H1 (cell line): ENCODE measurements at regions not wholly inside any gene's neighbourhood (a gene's known extent, or its start where the extent isn't known, plus 50 kb on each side); places are given as distances from the start of the nearest gene placed in this dataset.
"Not testable (repeated sequence)": the region's sequence is repeated elsewhere in the genome, so short reads cannot be mapped to it uniquely, and the experiment has no call there.

Experiments
- CTCF ChIA-PET: fragments of 300-600 bp; sonication (Branson Sonifier 250); formaldehyde crosslinking; loops from one replicate; lab custom pipeline; 2021; ENCODE audit not compliant: partially characterized antibody; lab: Charles Lee
- POLR2A ChIA-PET: fragments of 300-600 bp; sonication (Branson Sonifier 250); formaldehyde crosslinking; loops from one replicate; lab custom pipeline; 2021; ENCODE audit warnings: inconsistent platforms; ENCODE audit not compliant: partially characterized antibody; lab: Charles Lee
- DNase-seq, 2 experiments: peaks; one replicate each; pipeline versions ENCODE4 v3.0.0 to v3.0.0-alpha.2; 2010 to 2022; ENCODE audit warnings: low spot score in 2 of 2, low read depth in 1 of 2, mixed read lengths in 1 of 2
- FAIRE-seq: peaks from 2 replicates; lab custom pipeline; 2011; peaks lifted over from hg19 to GRCh38; lab: Jason Lieb, UNC
- H2AFZ ChIP-seq: 2 replicates; pipeline ENCODE4 v1.8.1; 2012; ENCODE audit warnings: low read length, inconsistent platforms
- H2AK5ac ChIP-seq: 2 replicates; pipeline ENCODE4 v1.6.1; 2013; ENCODE audit warnings: low read depth, low read length
- H2BK120ac ChIP-seq: replicated peaks from 2 replicates; pipeline ENCODE3; 2013; ENCODE audit warnings: low read depth, low read length, inconsistent platforms
- H2BK12ac ChIP-seq: 2 replicates; pipeline ENCODE4 v1.6.1; 2013; ENCODE audit warnings: low read depth, low read length
- H2BK15ac ChIP-seq: 2 replicates; pipeline ENCODE4 v1.6.1; 2013; ENCODE audit warnings: low read length
- H2BK20ac ChIP-seq: 2 replicates; pipeline ENCODE4 v1.6.1; 2013; ENCODE audit warnings: low read length
- H2BK5ac ChIP-seq: 2 replicates; pipeline ENCODE4 v1.6.1; 2013; ENCODE audit warnings: low read depth, low read length
- H3K14ac ChIP-seq: 2 replicates; pipeline ENCODE4 v1.6.1; 2013; ENCODE audit warnings: inconsistent platforms; ENCODE audit not compliant: insufficient read length
- H3K18ac ChIP-seq: 2 replicates; pipeline ENCODE4 v1.6.1; 2013; ENCODE audit warnings: low read length; ENCODE audit errors: extremely low read depth
- H3K23ac ChIP-seq: 2 replicates; pipeline ENCODE4 v1.6.1; 2013; ENCODE audit warnings: inconsistent platforms; ENCODE audit not compliant: insufficient read length
- H3K23me2 ChIP-seq: 2 replicates; pipeline ENCODE4 v1.6.1; 2013; ENCODE audit warnings: low read depth, low read length
- H3K27ac ChIP-seq: 2 replicates; pipeline ENCODE4 v1.6.1; 2011; ENCODE audit warnings: low read depth, low read length, inconsistent platforms
- H3K27me3 ChIP-seq, 4 experiments: replicated peaks in 1 of 4; 1 replicate in 1 of 4; 2 replicates in 3 of 4; pipeline versions ENCODE4 v1.6.1 to v1.8.1; 2011 to 2013; ENCODE audit warnings: low read length in 3 of 4, mild to moderate bottlenecking in 3 of 4, inconsistent platforms in 2 of 4, mixed read lengths in 2 of 4, moderate library complexity in 1 of 4; ENCODE audit not compliant: control insufficient read depth in 3 of 4, insufficient read depth in 3 of 4; ENCODE audit errors: extremely low read depth in 1 of 4
- H3K36me3 ChIP-seq, 4 experiments: 2 replicates each; pipeline versions ENCODE4 v1.6.1 to v1.8.1; 2011 to 2013; ENCODE audit warnings: mild to moderate bottlenecking in 4 of 4, low read length in 3 of 4, moderate library complexity in 2 of 4, control low read depth in 1 of 4, inconsistent platforms in 1 of 4; ENCODE audit not compliant: insufficient read depth in 4 of 4, control insufficient read depth in 2 of 4
- H3K4ac ChIP-seq: replicated peaks from 2 replicates; pipeline ENCODE3; 2013; ENCODE audit warnings: low read length, low read depth, mixed read lengths, inconsistent platforms; ENCODE audit not compliant: insufficient read length
- H3K4me1 ChIP-seq, 4 experiments: replicated peaks in 1 of 4; 1 replicate in 1 of 4; 2 replicates in 3 of 4; pipeline versions ENCODE4 v1.6.1 to v1.8.1; 2011 to 2013; ENCODE audit warnings: low read length in 3 of 4, inconsistent platforms in 2 of 4, mixed read lengths in 1 of 4; ENCODE audit not compliant: insufficient read depth in 4 of 4, control insufficient read depth in 3 of 4
- H3K4me2 ChIP-seq, 2 experiments: 2 replicates each; pipeline versions ENCODE4 v1.6.1 to v1.8.1; 2011 to 2013; ENCODE audit warnings: low read depth in 2 of 2, low read length in 2 of 2, control low read depth in 1 of 2, inconsistent platforms in 1 of 2, mild to moderate bottlenecking in 1 of 2; ENCODE audit not compliant: insufficient read depth in 1 of 2
- H3K4me3 ChIP-seq, 4 experiments: fragments of 200-600, 300-600 bp in 1 of 4; sonication (generic), shearing (Covaris generic), sonication (Bioruptor Twin) in 1 of 4; 2 replicates each; pipeline versions ENCODE4 v1.5.1 to v1.8.1; 2011 to 2016; ENCODE audit warnings: low read length in 4 of 4, low read depth in 3 of 4, control low read depth in 2 of 4, inconsistent platforms in 2 of 4, mild to moderate bottlenecking in 2 of 4, mixed read lengths in 1 of 4, moderate library complexity in 1 of 4; ENCODE audit not compliant: insufficient read depth in 2 of 4; ENCODE audit errors: extremely low read depth in 1 of 4
- H3K56ac ChIP-seq: replicated peaks from 2 replicates; pipeline ENCODE3; 2013; ENCODE audit warnings: low read depth, mild to moderate bottlenecking, mixed read lengths, low read length, inconsistent platforms; ENCODE audit not compliant: insufficient read length
- H3K79me1 ChIP-seq: 2 replicates; pipeline ENCODE4 v1.6.1; 2013; ENCODE audit warnings: low read depth, low read length, control low read depth
- H3K79me2 ChIP-seq, 2 experiments: 2 replicates each; pipeline versions ENCODE4 v1.6.1 to v1.8.1; 2012 to 2013; ENCODE audit warnings: low read length in 2 of 2, mild to moderate bottlenecking in 2 of 2, inconsistent platforms in 1 of 2; ENCODE audit not compliant: insufficient read depth in 2 of 2, control insufficient read depth in 1 of 2
- H3K9ac ChIP-seq, 4 experiments: replicated peaks in 1 of 4; 1 replicate in 1 of 4; 2 replicates in 3 of 4; pipeline versions ENCODE4 v1.6.1 to v1.8.1; 2011 to 2013; ENCODE audit warnings: low read depth in 3 of 4, low read length in 3 of 4, control low read depth in 2 of 4, mild to moderate bottlenecking in 2 of 4, moderate library complexity in 2 of 4, inconsistent platforms in 1 of 4; ENCODE audit errors: extremely low read depth in 1 of 4
- H3K9me3 ChIP-seq, 2 experiments: 2 replicates each; pipeline versions ENCODE4 v1.6.1 to v1.8.1; 2012 to 2013; ENCODE audit warnings: mild to moderate bottlenecking in 2 of 2, moderate library complexity in 2 of 2, control low read depth in 1 of 2, inconsistent platforms in 1 of 2, low read depth in 1 of 2, low read length in 1 of 2, mixed read lengths in 1 of 2; ENCODE audit not compliant: insufficient read depth in 2 of 2
- H4K20me1 ChIP-seq, 2 experiments: replicated peaks in 1 of 2; 2 replicates each; pipeline versions ENCODE3 to v1.8.1; 2011 to 2013; ENCODE audit warnings: inconsistent platforms in 2 of 2, low read length in 2 of 2, mild to moderate bottlenecking in 1 of 2; ENCODE audit not compliant: insufficient read depth in 2 of 2, control insufficient read depth in 1 of 2
- H4K5ac ChIP-seq: 2 replicates; pipeline ENCODE4 v1.6.1; 2013; ENCODE audit warnings: low read length, low read depth, mixed read lengths, inconsistent platforms; ENCODE audit not compliant: insufficient read length
- H4K8ac ChIP-seq: 2 replicates; pipeline ENCODE4 v1.8.0; 2013; ENCODE audit warnings: mild to moderate bottlenecking, moderate library complexity, low read length, inconsistent platforms; ENCODE audit not compliant: insufficient read depth; ENCODE audit errors: extremely low read depth
- H4K91ac ChIP-seq: replicated peaks from 2 replicates; pipeline ENCODE3; 2013; ENCODE audit warnings: low read length, mixed read lengths, inconsistent platforms; ENCODE audit not compliant: insufficient read length
- WGBS, 2 experiments: shearing (Covaris generic) in 1 of 2; methylation state at CpG; one replicate each; pipeline versions ENCODE4 v1.1.6 to v1.1.7; 2013 to 2015; ENCODE audit warnings: low lambda C conversion rate in 2 of 2, mixed read lengths in 2 of 2, inconsistent platforms in 1 of 2, low coverage in 1 of 2, missing lambda C conversion rate in 1 of 2; ENCODE audit not compliant: insufficient replicate concordance in 2 of 2, insufficient coverage in 1 of 2, insufficient read length in 1 of 2; ENCODE audit errors: extremely low coverage in 1 of 2, missing lambda C conversion rate in 1 of 2; 5-methylcytosine and 5-hydroxymethylcytosine counted together

- H3K79me2 ChIP-seq, H3K4me2 ChIP-seq, H3K4me1 ChIP-seq, H3K18ac ChIP-seq, H2AFZ ChIP-seq, H2BK12ac ChIP-seq, H3K23ac ChIP-seq, H3K56ac ChIP-seq, POLR2A ChIA-PET, H2AK5ac ChIP-seq, H4K91ac ChIP-seq, H2BK15ac ChIP-seq, H2BK20ac ChIP-seq, H3K14ac ChIP-seq, H4K8ac ChIP-seq, CTCF ChIA-PET, H3K27me3 ChIP-seq, H3K4ac ChIP-seq, H3K79me1 ChIP-seq, H2BK120ac ChIP-seq, H3K9me3 ChIP-seq, H3K36me3 ChIP-seq, H2BK5ac ChIP-seq, H3K27ac ChIP-seq, H4K5ac ChIP-seq, FAIRE-seq, H4K20me1 ChIP-seq, H3K9ac ChIP-seq, H3K23me2 ChIP-seq: not testable (repeated sequence)
- WGBS, 2 experiments: 0% methylated on average over 2 of the region's 45 CpGs; no CpG with 5 or more reads in 1 of the 2 experiments
- H3K4me3 ChIP-seq: peak overlapping the region in 2 of 4 experiments; percentile 36 to 44; a peak in 2 of 8 replicates
- DNase-seq: peak; percentile 27 to 66
Measured at GRCh38 chrX:13821-14443, 267.2 kb upstream of the PLCXD1 start.

GRCh38 chrX:14452-14851 is 266.7 kb upstream of the PLCXD1 start:
- DNase-seq, H3K27me3 ChIP-seq, H3K79me1 ChIP-seq, H3K23ac ChIP-seq, POLR2A ChIA-PET, H3K14ac ChIP-seq, H2BK120ac ChIP-seq, CTCF ChIA-PET, H2BK12ac ChIP-seq, H3K9me3 ChIP-seq, H4K5ac ChIP-seq, H3K4me1 ChIP-seq, H3K9ac ChIP-seq, H2AK5ac ChIP-seq, H3K27ac ChIP-seq, H4K8ac ChIP-seq, H3K4ac ChIP-seq, FAIRE-seq, H3K56ac ChIP-seq, H2BK15ac ChIP-seq, H3K79me2 ChIP-seq, H4K91ac ChIP-seq, H4K20me1 ChIP-seq, H3K18ac ChIP-seq, H3K23me2 ChIP-seq, H3K36me3 ChIP-seq, H2BK5ac ChIP-seq, H2BK20ac ChIP-seq, H2AFZ ChIP-seq: not testable (repeated sequence)
- no CpG with 5 or more reads among the region's 39 CpGs for WGBS, 2 experiments
- Histone ChIP-seq H3K4me2 (peak overlapping the region in 1 of 2 experiments; percentile 28; a peak in 1 of 4 replicates), H3K4me3 (peak overlapping the region in 2 of 4 experiments; percentile 36 to 44; a peak in 3 of 8 replicates)
